Stromal cell of bone marrow (primary cell): ENCODE measurements at regions not wholly inside any gene's neighbourhood (a gene's known extent, or its start where the extent isn't known, plus 50 kb on each side); places are given as distances from the start of the nearest gene placed in this dataset.
"Not testable (repeated sequence)": the region's sequence is repeated elsewhere in the genome, so short reads cannot be mapped to it uniquely, and the experiment has no call there.

ENCODE experiments used
- DNase-seq: peaks from one replicate; pipeline ENCODE4 v3.0.0-alpha.2; 2012; ENCODE audit warnings: low read depth

- no peak for DNase-seq
Measured at GRCh38 chr6:118367314-118367713, 180.8 kb upstream of the PLN start.

- DNase-seq = no peak
Measured at GRCh38 chr6:118370722-118371121, 177.4 kb upstream of the PLN start.

GRCh38 chr6:118371955-118372354 is 176.1 kb upstream of the PLN start:
- no peak for DNase-seq

GRCh38 chr6:118372413-118372812 is 175.7 kb upstream of the PLN start:
- peak; percentile 33 for DNase-seq

GRCh38 chr6:118377711-118378414 is 170.2 kb upstream of the PLN start:
- DNase-seq = no peak

GRCh38 chr6:118380620-118381019 is 167.5 kb upstream of the PLN start:
- not testable (repeated sequence) for DNase-seq

GRCh38 chr6:118382126-118382525 is 166.0 kb upstream of the PLN start:
- no peak for DNase-seq

GRCh38 chr6:118383924-118384323 is 164.2 kb upstream of the PLN start:
- DNase-seq = no peak

GRCh38 chr6:118386975-118387374 is 161.1 kb upstream of the PLN start:
- DNase-seq = no peak

- DNase-seq = peak; percentile 68
Measured at GRCh38 chr6:118387921-118388701, 160.0 kb upstream of the PLN start.

- DNase-seq = peak; percentile 14
Measured at GRCh38 chr6:118391086-118391485, 157.0 kb upstream of the PLN start.

- DNase-seq = no peak
Measured at GRCh38 chr6:118394106-118394505, 154.0 kb upstream of the PLN start.

- no peak for DNase-seq
Measured at GRCh38 chr6:118396969-118397368, 151.1 kb upstream of the PLN start.

- DNase-seq = no peak
Measured at GRCh38 chr6:118397671-118398465, 150.2 kb upstream of the PLN start.

GRCh38 chr6:118400098-118400497 is 148.0 kb upstream of the PLN start:
- no peak for DNase-seq

GRCh38 chr6:118400582-118400981 is 147.5 kb upstream of the PLN start:
- no peak for DNase-seq

- no peak for DNase-seq
Measured at GRCh38 chr6:118401325-118401975, 146.6 kb upstream of the PLN start.

GRCh38 chr6:118403036-118403435 is 145.1 kb upstream of the PLN start:
- DNase-seq = no peak

GRCh38 chr6:118408863-118409262 is 139.2 kb upstream of the PLN start:
- DNase-seq = no peak

- DNase-seq = no peak
Measured at GRCh38 chr6:118410001-118410400, 138.1 kb upstream of the PLN start.
